AG10803 (cell line): ENCODE measurements at regions not wholly inside any gene's neighbourhood (a gene's known extent, or its start where the extent isn't known, plus 50 kb on each side); places are given as distances from the start of the nearest gene placed in this dataset.

Source experiments
- DNase-seq: peaks from one replicate; pipeline ENCODE4 v3.0.0; 2010; ENCODE audit warnings: low read depth
- H3K4me3 ChIP-seq: 2 replicates; pipeline ENCODE4 v1.5.1; 2011; ENCODE audit warnings: mild to moderate bottlenecking, low read length, control low read depth
- TF ChIP-seq, protein P1 (sequence below): conservative IDR thresholded peaks from 2 replicates; pipeline ENCODE4 v1.5.1; 2011; ENCODE audit warnings: mild to moderate bottlenecking, low read length, control low read depth, inconsistent platforms

- peak; percentile 99 for DNase-seq
- H3K4me3 ChIP-seq, result peak overlapping the region; percentile 85
- TF ChIP-seq, protein P1, sequence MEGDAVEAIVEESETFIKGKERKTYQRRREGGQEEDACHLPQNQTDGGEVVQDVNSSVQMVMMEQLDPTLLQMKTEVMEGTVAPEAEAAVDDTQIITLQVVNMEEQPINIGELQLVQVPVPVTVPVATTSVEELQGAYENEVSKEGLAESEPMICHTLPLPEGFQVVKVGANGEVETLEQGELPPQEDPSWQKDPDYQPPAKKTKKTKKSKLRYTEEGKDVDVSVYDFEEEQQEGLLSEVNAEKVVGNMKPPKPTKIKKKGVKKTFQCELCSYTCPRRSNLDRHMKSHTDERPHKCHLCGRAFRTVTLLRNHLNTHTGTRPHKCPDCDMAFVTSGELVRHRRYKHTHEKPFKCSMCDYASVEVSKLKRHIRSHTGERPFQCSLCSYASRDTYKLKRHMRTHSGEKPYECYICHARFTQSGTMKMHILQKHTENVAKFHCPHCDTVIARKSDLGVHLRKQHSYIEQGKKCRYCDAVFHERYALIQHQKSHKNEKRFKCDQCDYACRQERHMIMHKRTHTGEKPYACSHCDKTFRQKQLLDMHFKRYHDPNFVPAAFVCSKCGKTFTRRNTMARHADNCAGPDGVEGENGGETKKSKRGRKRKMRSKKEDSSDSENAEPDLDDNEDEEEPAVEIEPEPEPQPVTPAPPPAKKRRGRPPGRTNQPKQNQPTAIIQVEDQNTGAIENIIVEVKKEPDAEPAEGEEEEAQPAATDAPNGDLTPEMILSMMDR, result no peak
These were observed 223.4 kb upstream of the IL12A start for GRCh38 chr3:159765030-159765859.

DNA sequence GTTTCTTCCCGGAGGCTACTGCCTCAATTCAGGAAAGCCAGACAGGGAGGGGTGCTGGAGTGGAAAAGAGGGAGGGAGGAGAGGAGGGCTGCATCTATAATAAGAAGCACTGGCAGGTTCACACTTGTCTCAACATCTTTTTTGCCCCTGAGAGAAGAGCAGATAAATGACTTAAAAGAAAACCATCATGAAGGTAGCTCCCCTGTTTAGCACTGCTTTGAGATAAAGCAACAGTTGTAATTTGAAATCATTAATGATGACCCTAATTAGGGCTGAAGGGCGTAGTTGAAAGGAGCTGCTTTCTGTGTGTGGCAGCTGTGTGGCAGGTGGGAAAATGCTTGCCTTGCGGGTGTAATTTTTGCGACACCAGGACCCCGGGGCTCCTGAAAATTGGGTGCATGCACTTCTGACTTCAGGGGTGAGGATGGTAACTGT, 222.8 kb upstream of the IL12A start:
- TF ChIP-seq, protein P1, result no peak
- H3K4me3 ChIP-seq, result peak overlapping the region; percentile 85
- DNase-seq, result no peak

DNA sequence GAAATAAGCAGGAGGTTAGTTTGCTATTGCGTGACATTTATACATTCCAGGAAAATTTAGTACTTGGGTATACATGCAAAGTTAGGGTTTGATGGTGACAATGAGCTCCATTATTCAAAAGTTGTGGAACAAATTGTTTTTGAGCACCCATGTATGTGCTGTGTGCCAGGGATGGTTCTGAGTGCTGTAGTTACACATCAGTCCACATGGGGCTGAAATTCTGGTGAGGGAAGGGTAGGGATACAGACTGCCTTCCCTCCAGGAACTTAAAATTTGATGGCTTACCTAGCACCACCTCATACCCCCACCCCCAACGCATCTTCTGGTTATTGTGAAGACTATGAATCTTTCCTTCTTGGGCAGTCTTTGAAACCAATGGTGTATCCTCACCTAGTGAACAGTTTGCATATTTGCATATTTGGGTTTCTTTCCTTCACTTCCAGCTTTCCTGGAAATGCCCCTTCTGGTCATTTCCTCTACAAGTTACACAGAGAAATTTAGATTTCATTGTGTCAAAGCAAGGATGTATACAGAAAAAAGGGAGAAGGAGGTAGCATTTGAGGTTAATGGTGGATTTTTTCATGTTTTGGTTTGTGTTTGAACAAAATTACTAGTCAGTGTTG, 222.0 kb upstream of the IL12A start:
- TF ChIP-seq, protein P1, result peak; percentile 70
- DNase-seq, result peak; percentile 60
- peak overlapping the region; percentile 85 for H3K4me3 ChIP-seq

- H3K4me3 ChIP-seq, result no peak overlapping the region
- TF ChIP-seq, protein P1, result no peak
- no peak for DNase-seq
These were observed 217.6 kb upstream of the IL12A start for GRCh38 chr3:159770998-159771397.

- DNase-seq, result no peak
- TF ChIP-seq, protein P1, result no peak
These were observed 216.6 kb upstream of the IL12A start for GRCh38 chr3:159771865-159772611.

DNA sequence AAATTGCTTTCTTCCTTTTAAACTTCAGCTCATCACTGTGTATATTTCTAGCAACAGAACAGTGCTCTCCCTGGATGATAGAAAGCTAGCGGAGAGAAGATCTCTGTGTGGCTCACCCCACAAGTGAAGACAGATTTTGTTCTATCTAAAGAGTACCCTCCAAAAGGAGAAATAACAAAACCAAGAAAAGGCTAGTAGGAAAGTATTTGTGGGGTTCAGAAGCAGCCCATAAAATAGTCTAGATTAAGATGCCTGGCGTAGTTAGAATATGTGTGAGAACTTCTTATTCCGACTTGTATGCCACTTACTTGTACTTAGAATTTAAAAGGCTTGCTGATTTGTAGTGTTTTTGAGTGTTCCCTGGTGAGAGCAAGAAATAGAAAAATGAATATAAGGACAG, 214.9 kb upstream of the IL12A start:
- no peak overlapping the region for H3K4me3 ChIP-seq
- DNase-seq, result no peak
- TF ChIP-seq, protein P1, result no peak

More at GRCh38 chr3:159771865-159772611, 216.6 kb upstream of the IL12A start:
- no peak overlapping the region for H3K4me3 ChIP-seq
